ENCODE measurements at regions not wholly inside any gene's neighbourhood (a gene's known extent, or its start where the extent isn't known, plus 50 kb on each side); places are given as distances from the start of the nearest gene placed in this dataset.

DNA sequence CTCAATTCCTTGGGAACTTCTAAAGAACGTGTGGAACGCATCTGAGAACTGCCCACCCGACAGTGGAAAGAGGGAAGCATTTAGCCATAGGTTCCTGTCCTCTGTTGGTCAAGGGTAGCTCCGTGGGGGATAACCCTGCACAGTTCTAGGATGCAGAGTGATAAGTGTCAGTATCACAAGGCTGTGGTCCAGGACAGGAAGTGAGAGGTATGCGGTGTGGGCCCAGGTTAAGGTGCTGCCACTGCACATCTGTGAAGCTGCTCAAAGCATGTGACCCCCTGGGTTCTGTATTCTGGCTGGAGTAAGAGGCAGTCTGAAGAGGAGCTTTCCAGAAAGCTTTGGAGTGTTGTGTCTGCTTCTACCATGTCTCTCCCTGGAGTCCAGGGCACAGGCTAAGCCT is 51.7 kb upstream of the HES1 start:
- H3K4me3 Mint-ChIP-seq = peak overlapping the region in 1 of 4 donors; percentile 56
- no peaks in the 10 kb centered on the region for H3K9me3 Mint-ChIP-seq
- peaks cover 2% of the 10 kb centered on the region for H3K36me3 Mint-ChIP-seq
- peaks cover 11 to 17% (median 13%) of the 10 kb centered on the region in 3 donors for H3K4me1 Mint-ChIP-seq
- H3K27me3 Mint-ChIP-seq = peaks cover 10% of the 10 kb centered on the region
- H3K27ac Mint-ChIP-seq = peak overlapping the region in 1 of 3 donors; percentile 25

Data from IgD-negative memory B cell (primary cell).